ENCODE measurements at regions not wholly inside any gene's neighbourhood (a gene's known extent, or its start where the extent isn't known, plus 50 kb on each side); places are given as distances from the start of the nearest gene placed in this dataset.

GRCh38 chr6:71114986-71115385, 158.1 kb upstream of the B3GAT2 start:
- DNase-seq (ENCODE audit: extremely low read depth, low read depth, low spot score): no peak

- DNase-seq (ENCODE audit: extremely low read depth, low read depth, low spot score): no peak
Observed at GRCh38 chr6:71119560-71119959, 162.7 kb upstream of the B3GAT2 start.

- DNase-seq (ENCODE audit: extremely low read depth, low read depth, low spot score): no peak
Observed at GRCh38 chr6:71123051-71123450, 165.6 kb upstream of the OGFRL1 start.

- no peak for DNase-seq (ENCODE audit: extremely low read depth, low read depth, low spot score)
Observed at GRCh38 chr6:71124340-71124739, 164.3 kb upstream of the OGFRL1 start.

GRCh38 chr6:71125216-71125615, 163.4 kb upstream of the OGFRL1 start:
- DNase-seq (ENCODE audit: extremely low read depth, low read depth, low spot score): no peak

- DNase-seq (ENCODE audit: extremely low read depth, low read depth, low spot score): no peak
Observed at GRCh38 chr6:71126506-71126905, 162.1 kb upstream of the OGFRL1 start.

- DNase-seq (ENCODE audit: extremely low read depth, low read depth, low spot score): no peak
Observed at GRCh38 chr6:71127374-71127773, 161.2 kb upstream of the OGFRL1 start.

- no peak for DNase-seq (ENCODE audit: extremely low read depth, low read depth, low spot score)
Observed at GRCh38 chr6:71130277-71130676, 158.3 kb upstream of the OGFRL1 start.

- DNase-seq (ENCODE audit: extremely low read depth, low read depth, low spot score): no peak
Observed at GRCh38 chr6:71134929-71135642, 153.5 kb upstream of the OGFRL1 start.

- no peak for DNase-seq (ENCODE audit: extremely low read depth, low read depth, low spot score)
Observed at GRCh38 chr6:71137973-71138372, 150.6 kb upstream of the OGFRL1 start.

GRCh38 chr6:71138376-71138775, 150.2 kb upstream of the OGFRL1 start:
- DNase-seq (ENCODE audit: extremely low read depth, low read depth, low spot score): no peak

GRCh38 chr6:71139249-71139648, 149.4 kb upstream of the OGFRL1 start:
- DNase-seq (ENCODE audit: extremely low read depth, low read depth, low spot score): no peak

- no peak for DNase-seq (ENCODE audit: extremely low read depth, low read depth, low spot score)
Observed at GRCh38 chr6:71153755-71154325, 134.8 kb upstream of the OGFRL1 start.

GRCh38 chr6:71157345-71157744, 131.3 kb upstream of the OGFRL1 start:
- DNase-seq (ENCODE audit: extremely low read depth, low read depth, low spot score): no peak

- DNase-seq (ENCODE audit: extremely low read depth, low read depth, low spot score): no peak
Observed at GRCh38 chr6:71164890-71165289, 123.7 kb upstream of the OGFRL1 start.

- DNase-seq (ENCODE audit: extremely low read depth, low read depth, low spot score): no peak
Observed at GRCh38 chr6:71168233-71168765, 120.3 kb upstream of the OGFRL1 start.

- DNase-seq (ENCODE audit: extremely low read depth, low read depth, low spot score): no peak
Observed at GRCh38 chr6:71171497-71172070, 117.0 kb upstream of the OGFRL1 start.

GRCh38 chr6:71179249-71179885, 109.2 kb upstream of the OGFRL1 start:
- no peak for DNase-seq (ENCODE audit: extremely low read depth, low read depth, low spot score)

- DNase-seq (ENCODE audit: extremely low read depth, low read depth, low spot score): no peak
Observed at GRCh38 chr6:71181565-71181964, 107.0 kb upstream of the OGFRL1 start.

GRCh38 chr6:71187141-71187540, 101.5 kb upstream of the OGFRL1 start:
- DNase-seq (ENCODE audit: extremely low read depth, low read depth, low spot score): no peak

GRCh38 chr6:71190809-71191208, 97.8 kb upstream of the OGFRL1 start:
- peak; percentile 16 for DNase-seq (ENCODE audit: extremely low read depth, low read depth, low spot score)

- no peak for DNase-seq (ENCODE audit: extremely low read depth, low read depth, low spot score)
Observed at GRCh38 chr6:71194724-71195123, 93.9 kb upstream of the OGFRL1 start.
